Sigmoid colon (tissue), 4 donors: ENCODE measurements at regions not wholly inside any gene's neighbourhood (a gene's known extent, or its start where the extent isn't known, plus 50 kb on each side); places are given as distances from the start of the nearest gene placed in this dataset.

ENCODE experiments used
- CTCF ChIP-seq, 4 experiments: fragments of 450-650 bp in 3 of 4; fragments of 200-600 bp in 1 of 4; IDR thresholded peaks; one replicate each; pipeline ENCODE4 v1.5.1; 2016 to 2019; ENCODE audit warnings: antibody characterized with exemption in 4 of 4, mild to moderate bottlenecking in 3 of 4, moderate library complexity in 2 of 4
- POLR2A ChIP-seq, 2 donors: fragments of 450-650 bp; IDR thresholded peaks; one replicate each; pipeline ENCODE4 v1.6.1; 2016; ENCODE audit warnings: antibody characterized with exemption in 2 of 2, mild to moderate bottlenecking in 2 of 2, moderate library complexity in 2 of 2
- POLR2AphosphoS5 ChIP-seq, 4 donors: sonication (generic); formaldehyde crosslinking; IDR thresholded peaks; one replicate each; pipeline ENCODE4 v1.6.1; 2017; ENCODE audit warnings: antibody characterized with exemption in 4 of 4

- no peak for TF ChIP-seq CTCF (IDR thresholded peaks at IDR 0.05)
- no peak for TF ChIP-seq POLR2A (IDR thresholded peaks at IDR 0.05)
- TF ChIP-seq POLR2AphosphoS5 (IDR thresholded peaks at IDR 0.05), result no peak
Observed at GRCh38 chr6:16950302-16950701, 151.5 kb upstream of the STMND1 start.
